C4-2B (cell line): ENCODE measurements at regions not wholly inside any gene's neighbourhood (a gene's known extent, or its start where the extent isn't known, plus 50 kb on each side); places are given as distances from the start of the nearest gene placed in this dataset.

Experiments used
- CTCF ChIP-seq: fragments of 450-650 bp; conservative IDR thresholded peaks from 2 replicates; pipeline ENCODE4 v1.5.1; 2017; ENCODE audit warnings: mild to moderate bottlenecking
- ZFX ChIP-seq: fragments of 450-650 bp; IDR thresholded peaks from 2 replicates; pipeline ENCODE4 v1.6.1; 2017

GRCh38 chr6:53441761-53442160 lies 93.0 kb upstream of the ELOVL5 start:
- TF ChIP-seq CTCF, result no peak
- TF ChIP-seq ZFX, result no peak
